ENCODE measurements at regions not wholly inside any gene's neighbourhood (a gene's known extent, or its start where the extent isn't known, plus 50 kb on each side); places are given as distances from the start of the nearest gene placed in this dataset.

DNA sequence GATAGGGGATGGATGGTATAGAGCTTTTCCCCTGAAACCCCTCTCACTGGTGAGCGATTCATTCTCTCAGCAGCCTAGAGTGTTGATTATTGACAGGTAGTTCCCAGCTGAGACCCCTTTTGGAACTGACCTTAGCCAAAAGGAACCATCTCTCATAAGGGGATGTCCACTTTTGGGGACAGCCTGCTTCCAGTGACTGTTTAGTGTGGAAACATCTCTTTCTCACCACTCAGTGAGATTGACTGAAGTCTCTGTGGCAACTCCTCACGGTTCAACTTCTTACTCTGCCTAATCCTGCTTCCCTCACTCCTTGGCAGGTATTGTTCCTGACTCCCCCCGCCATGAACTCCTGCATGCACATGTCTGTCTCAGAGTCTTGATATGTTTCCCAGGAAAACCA, 529.2 kb upstream of the ATP2B1 start:
- no peaks in the 10 kb centered on the region for H3K9me3 ChIP-seq
- 80 to 92% (median 84%) methylated on average over 3 of the region's 3 CpGs for WGBS, 4 donors
- TF ChIP-seq CTCF (IDR thresholded peaks at IDR 0.05): no peak
- no peak for TF ChIP-seq POLR2A (IDR thresholded peaks at IDR 0.05)

GRCh38 chr12:90235642-90236041, 527.0 kb upstream of the ATP2B1 start:
- H3K4me1 ChIP-seq: no peaks in the 10 kb centered on the region
- WGBS, 4 donors: 79 to 93% (median 82%) methylated on average over 1 of the region's 1 CpG
- H3K4me3 ChIP-seq: no peak overlapping the region
- no peak for TF ChIP-seq CTCF (IDR thresholded peaks at IDR 0.05)
- ATAC-seq (no peak), DNase-seq (no peak)
- H3K27ac ChIP-seq: no peak overlapping the region
- no peaks in the 10 kb centered on the region for H3K27me3 ChIP-seq
- intact Hi-C loops (cut with DNase I): no loop called here
- H3K9me3 ChIP-seq: no peaks in the 10 kb centered on the region
- H3K36me3 ChIP-seq: no peaks in the 10 kb centered on the region

More for the DNA sequence above, 529.2 kb upstream of the ATP2B1 start:
- DNase-seq (no peak), ATAC-seq (no peak)
- Histone ChIP-seq H3K36me3 (no peaks in the 10 kb centered on the region), H3K27ac (no peak overlapping the region), H3K27me3 (no peaks in the 10 kb centered on the region), H3K4me3 (no peak overlapping the region), H3K4me1 (no peaks in the 10 kb centered on the region)
- intact Hi-C loops (cut with DNase I): no loop called here

DNA sequence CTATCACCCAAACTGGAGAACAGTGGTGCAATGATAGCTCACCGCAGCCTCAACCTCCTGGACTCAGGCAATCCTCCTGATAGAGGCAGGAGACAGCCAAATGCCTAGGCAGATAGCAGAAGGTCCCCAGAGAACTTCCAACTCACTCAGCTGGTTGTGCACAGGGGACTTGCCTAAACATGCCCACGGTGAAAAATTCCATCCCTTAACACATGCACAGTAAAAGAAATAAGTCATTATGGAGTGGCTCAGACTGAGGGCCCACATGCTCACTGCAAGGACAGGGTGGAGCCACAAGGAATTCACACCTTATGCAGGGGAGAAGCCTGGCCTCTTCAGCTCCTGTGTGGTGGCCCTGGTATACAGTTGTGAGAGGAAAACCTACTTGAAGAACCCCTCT, 525.8 kb upstream of the ATP2B1 start:
- Histone ChIP-seq H3K4me1 (no peaks in the 10 kb centered on the region), H3K9me3 (no peaks in the 10 kb centered on the region), H3K27ac (no peak overlapping the region), H3K27me3 (no peaks in the 10 kb centered on the region), H3K4me3 (no peak overlapping the region), H3K36me3 (no peaks in the 10 kb centered on the region)
- no peak for DNase-seq
- TF ChIP-seq POLR2A (IDR thresholded peaks at IDR 0.05) (no peak), CTCF (IDR thresholded peaks at IDR 0.05) (no peak)
- intact Hi-C loops (cut with DNase I): no loop called here
- 78 to 83% (median 81%) methylated on average over 2 of the region's 2 CpGs for WGBS, 4 donors
- ATAC-seq: no peak

GRCh38 chr12:90233168-90234100, 524.8 kb upstream of the ATP2B1 start:
- no peaks in the 10 kb centered on the region for H3K9me3 ChIP-seq
- TF ChIP-seq POLR2A (IDR thresholded peaks at IDR 0.05) (no peak), CTCF (IDR thresholded peaks at IDR 0.05) (no peak)
- WGBS, 4 donors: 88 to 90% (median 90%) methylated on average over 6 of the region's 6 CpGs
- H3K36me3 ChIP-seq: no peaks in the 10 kb centered on the region
- ATAC-seq (no peak), DNase-seq (no peak)
- H3K27me3 ChIP-seq: no peaks in the 10 kb centered on the region
- H3K4me3 ChIP-seq: no peak overlapping the region
- H3K4me1 ChIP-seq: no peaks in the 10 kb centered on the region
- H3K27ac ChIP-seq: no peak overlapping the region
- intact Hi-C loops (cut with DNase I): no loop called here

All from heart left ventricle (tissue), 16 donors.